Body of pancreas (tissue), 4 donors: ENCODE measurements at regions not wholly inside any gene's neighbourhood (a gene's known extent, or its start where the extent isn't known, plus 50 kb on each side); places are given as distances from the start of the nearest gene placed in this dataset.

Experiments
- CTCF ChIP-seq, 7 experiments: fragments of 450-650 bp in 4 of 7; fragments of 200-600 bp in 3 of 7; sonication (generic) in 3 of 7; IDR thresholded peaks; one replicate each; pipeline ENCODE4 v1.5.1; 2016 to 2019; ENCODE audit warnings: antibody characterized with exemption in 7 of 7
- POLR2A ChIP-seq, 3 donors: fragments of 450-650 bp; IDR thresholded peaks; one replicate each; pipeline ENCODE4 v1.6.1; 2016; ENCODE audit warnings: antibody characterized with exemption in 3 of 3, mild to moderate bottlenecking in 2 of 3

- TF ChIP-seq CTCF (IDR thresholded peaks at IDR 0.05) (no peak), POLR2A (IDR thresholded peaks at IDR 0.05) (no peak)
Observed at GRCh38 chr16:86244158-86244557, 266.2 kb upstream of the FOXF1 start.
